ENCODE measurements at regions not wholly inside any gene's neighbourhood (a gene's known extent, or its start where the extent isn't known, plus 50 kb on each side); places are given as distances from the start of the nearest gene placed in this dataset.

DNA sequence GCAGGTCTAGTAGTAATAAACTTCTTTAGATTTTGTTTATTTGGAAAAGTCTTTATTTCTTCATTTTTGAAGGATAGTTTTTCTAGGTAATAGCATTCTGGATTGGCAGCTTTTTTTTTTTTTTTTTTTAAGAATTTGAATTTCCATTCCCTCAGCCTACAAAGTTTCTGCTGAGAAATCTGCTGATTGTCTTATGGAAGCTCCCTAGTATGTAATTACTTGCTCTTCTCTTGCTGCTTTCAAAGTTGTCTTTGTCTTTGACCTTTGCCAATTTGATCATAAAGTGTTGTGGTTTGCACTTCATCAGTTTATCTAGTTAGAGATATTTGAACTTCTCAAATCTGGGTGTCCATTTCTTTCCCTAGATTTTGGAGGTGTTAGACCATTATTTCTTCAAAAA, 82.2 kb upstream of the GMDS start:
- TF ChIP-seq, protein P1, sequence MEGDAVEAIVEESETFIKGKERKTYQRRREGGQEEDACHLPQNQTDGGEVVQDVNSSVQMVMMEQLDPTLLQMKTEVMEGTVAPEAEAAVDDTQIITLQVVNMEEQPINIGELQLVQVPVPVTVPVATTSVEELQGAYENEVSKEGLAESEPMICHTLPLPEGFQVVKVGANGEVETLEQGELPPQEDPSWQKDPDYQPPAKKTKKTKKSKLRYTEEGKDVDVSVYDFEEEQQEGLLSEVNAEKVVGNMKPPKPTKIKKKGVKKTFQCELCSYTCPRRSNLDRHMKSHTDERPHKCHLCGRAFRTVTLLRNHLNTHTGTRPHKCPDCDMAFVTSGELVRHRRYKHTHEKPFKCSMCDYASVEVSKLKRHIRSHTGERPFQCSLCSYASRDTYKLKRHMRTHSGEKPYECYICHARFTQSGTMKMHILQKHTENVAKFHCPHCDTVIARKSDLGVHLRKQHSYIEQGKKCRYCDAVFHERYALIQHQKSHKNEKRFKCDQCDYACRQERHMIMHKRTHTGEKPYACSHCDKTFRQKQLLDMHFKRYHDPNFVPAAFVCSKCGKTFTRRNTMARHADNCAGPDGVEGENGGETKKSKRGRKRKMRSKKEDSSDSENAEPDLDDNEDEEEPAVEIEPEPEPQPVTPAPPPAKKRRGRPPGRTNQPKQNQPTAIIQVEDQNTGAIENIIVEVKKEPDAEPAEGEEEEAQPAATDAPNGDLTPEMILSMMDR (IDR thresholded peaks at IDR 0.05): no peak

DNA sequence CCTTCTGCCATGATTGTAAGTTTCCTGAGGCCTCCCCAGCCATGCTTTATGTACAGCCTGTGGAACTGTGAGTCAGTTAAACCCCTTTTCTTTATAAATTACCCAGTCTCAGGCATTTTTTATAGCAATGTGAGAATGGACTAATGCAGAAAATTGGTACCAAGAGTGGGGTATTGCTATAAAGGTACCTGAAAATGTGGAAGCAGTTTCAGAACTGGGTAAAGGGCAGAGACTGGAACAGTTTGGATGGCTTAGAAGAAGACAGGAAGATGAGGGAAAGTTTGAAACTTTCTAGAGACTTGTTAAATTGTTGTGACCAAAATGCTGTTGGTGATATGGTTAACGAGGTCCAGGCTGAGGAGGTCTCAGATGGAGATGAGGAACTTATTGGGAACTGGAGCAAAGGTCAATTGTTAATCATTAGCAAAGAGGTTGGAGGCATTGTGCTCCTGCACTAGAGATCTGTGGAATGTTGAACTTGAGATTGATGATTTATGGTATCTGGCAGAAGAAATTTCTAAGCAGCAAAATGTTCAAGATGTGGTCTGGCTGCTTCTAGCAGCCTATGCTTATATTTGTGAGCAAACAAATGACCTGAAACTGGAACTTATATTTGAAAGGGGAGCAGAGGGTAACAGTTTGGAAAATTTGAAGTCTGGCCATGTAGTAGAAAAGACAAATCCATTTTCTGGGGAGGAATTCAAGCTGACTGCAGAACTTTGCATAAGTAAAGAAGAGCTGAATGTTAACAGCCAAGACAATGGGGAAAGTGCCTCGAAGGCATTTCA, 79.0 kb upstream of the GMDS start:
- TF ChIP-seq, protein P1 (IDR thresholded peaks at IDR 0.05): no peak

GRCh38 chr6:2314641-2315040, 69.2 kb upstream of the GMDS start:
- TF ChIP-seq, protein P1 (IDR thresholded peaks at IDR 0.05): no peak

DNA sequence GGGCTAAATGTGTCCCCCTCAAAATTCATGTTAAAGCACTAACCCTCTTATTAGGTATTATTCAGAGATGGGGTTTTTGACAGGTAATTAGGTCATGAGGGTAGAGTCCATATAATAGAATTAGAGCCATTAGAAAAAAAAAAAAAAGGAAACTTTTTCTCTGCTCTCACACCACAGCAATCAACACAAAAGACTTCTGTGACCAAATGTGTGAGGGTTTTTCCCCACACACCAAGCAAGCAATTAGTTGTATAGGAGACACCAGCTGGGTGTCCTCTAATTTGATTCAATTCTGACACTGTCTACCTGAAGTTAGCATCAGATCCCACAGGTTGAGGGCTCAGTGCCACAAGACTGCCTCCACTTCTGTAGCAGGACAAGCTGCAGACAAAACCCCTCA, 64.6 kb upstream of the GMDS start:
- TF ChIP-seq, protein P1 (IDR thresholded peaks at IDR 0.05): no peak

DNA sequence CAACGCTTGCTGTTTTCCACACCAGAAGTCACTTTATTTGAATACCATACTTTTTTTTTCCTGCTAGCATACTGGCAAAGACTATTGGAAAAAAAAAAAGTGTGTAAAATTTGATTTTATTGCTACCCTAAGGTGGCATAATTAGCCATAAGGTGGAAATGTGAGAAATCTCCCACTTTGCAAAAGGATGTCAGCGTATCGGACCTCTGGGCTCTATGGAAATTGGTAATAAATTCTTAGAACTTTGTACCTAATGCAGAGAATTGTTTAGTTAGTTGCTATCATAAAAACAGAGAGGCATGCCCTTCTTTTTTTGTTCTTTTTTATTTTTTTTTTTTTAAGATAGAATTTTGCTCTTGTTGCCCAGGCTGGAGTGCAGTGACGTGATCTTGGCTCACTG, 63.7 kb upstream of the GMDS start:
- TF ChIP-seq, protein P1 (IDR thresholded peaks at IDR 0.05): no peak

DNA sequence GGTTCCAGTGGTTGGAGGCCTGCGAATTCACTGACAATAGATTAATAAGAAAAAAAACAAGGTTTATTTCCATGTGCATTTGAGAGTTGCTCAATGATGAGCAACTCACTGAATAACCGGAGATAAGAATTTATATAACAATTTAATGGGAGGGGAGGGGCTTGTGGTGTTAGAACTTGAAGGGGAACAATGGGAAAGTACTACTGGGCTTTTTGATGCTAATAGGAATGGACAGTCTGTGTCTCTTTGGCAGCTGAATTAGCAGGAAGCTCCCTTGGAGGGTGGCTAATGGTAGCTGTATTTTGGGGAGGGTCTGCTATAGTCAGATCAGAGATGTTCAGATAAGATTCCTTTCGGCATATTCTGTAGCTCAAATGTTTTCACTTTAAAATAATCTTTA, 62.4 kb upstream of the GMDS start:
- TF ChIP-seq, protein P1 (IDR thresholded peaks at IDR 0.05): no peak

DNA sequence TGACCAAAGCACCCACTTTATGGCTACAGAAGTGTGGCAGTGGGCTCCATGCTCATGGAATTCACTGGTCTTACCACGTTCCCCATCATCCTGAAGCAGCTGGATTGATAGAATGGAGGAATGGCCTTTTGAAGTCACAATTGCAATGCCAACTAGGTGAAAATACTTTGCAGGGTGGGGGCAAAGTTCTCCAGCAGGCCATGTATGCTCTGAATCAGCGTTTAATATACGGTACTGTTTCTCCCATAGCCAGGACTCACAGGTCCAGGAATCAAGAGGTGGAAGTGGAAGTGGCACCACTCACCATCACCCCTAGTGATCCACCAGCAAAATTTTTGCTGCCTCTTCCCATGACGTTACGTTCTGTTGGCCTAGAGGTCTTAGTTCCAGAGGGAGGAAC, 60.5 kb upstream of the GMDS start:
- TF ChIP-seq, protein P1 (IDR thresholded peaks at IDR 0.05): no peak

DNA sequence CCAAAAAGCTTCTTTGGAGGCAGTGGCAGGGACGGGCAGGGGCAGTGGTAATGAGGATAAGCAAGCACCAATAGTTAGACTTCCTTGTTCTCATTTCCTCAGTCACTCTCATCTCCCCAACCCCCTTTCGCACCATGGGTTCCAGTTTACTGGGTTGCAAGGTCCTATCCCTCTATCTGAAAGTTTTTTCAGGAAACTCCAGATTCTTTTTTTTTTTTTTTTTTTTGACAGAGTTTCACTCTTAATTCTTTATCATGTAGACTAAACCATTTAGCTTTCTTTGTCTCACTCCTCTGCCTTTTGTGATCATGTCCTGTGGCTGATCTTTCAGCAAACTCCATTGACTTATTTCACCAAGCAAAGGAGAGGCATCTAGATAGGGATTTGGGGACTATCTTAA, 51.4 kb upstream of the GMDS start:
- TF ChIP-seq, protein P1 (IDR thresholded peaks at IDR 0.05): no peak

Measured in LNCAP (cell line).